Amniotic stem cell (primary cell): ENCODE measurements at regions not wholly inside any gene's neighbourhood (a gene's known extent, or its start where the extent isn't known, plus 50 kb on each side); places are given as distances from the start of the nearest gene placed in this dataset.

Source experiments
- DNase-seq: peaks from one replicate; lab custom pipeline; 2025; lab: John Stamatoyannopoulos, UW

- no peak for DNase-seq
Measured at GRCh38 chr13:106873810-106874209, 305.9 kb upstream of the ARGLU1 start.

DNA sequence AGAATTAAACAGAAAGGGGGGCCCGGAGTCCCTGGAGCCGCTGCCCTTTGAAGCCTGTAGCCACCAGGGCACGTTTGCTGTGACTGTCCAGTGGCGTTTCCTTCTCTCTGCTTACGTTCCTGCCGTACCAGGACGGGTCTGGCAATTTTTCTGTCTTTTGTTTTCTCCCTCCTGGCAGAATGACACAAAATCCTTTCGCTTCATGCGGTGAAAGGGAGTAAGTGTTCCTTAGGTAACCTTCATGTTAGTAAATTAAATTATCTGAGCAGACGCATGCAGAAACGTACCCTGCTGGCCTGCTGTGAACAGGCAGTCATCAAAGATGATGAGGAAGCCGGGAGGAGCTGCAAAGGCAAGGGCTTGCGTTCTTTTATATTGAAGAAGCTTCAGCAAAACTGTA, 299.3 kb upstream of the ARGLU1 start:
- DNase-seq = no peak

GRCh38 chr13:106865716-106866440, 297.9 kb upstream of the ARGLU1 start:
- DNase-seq = no peak

DNA sequence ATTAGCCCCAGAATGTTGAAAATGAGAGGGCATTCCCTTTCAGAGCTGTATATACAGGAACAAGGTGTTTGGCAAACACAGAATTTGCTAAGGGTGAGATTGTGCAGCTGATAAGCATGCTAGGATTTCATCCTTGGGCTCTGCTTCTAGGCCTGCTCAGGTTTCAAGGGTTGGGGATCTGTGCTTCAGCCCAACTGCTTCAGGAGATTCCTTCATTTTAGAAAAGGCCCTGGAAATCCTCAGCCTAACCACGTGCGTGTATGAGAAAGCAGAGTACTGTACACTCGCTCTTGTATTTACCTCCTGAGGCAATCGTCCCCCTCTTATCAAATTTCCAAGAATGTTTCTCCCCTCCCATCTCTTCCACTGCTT, 291.6 kb upstream of the ARGLU1 start:
- no peak for DNase-seq

- no peak for DNase-seq
Measured at GRCh38 chr13:106858903-106859532, 291.1 kb upstream of the ARGLU1 start.

- no peak for DNase-seq
Measured at GRCh38 chr13:106852436-106852835, 284.5 kb upstream of the ARGLU1 start.

- no peak for DNase-seq
Measured at GRCh38 chr13:106850973-106851650, 283.2 kb upstream of the ARGLU1 start.

DNA sequence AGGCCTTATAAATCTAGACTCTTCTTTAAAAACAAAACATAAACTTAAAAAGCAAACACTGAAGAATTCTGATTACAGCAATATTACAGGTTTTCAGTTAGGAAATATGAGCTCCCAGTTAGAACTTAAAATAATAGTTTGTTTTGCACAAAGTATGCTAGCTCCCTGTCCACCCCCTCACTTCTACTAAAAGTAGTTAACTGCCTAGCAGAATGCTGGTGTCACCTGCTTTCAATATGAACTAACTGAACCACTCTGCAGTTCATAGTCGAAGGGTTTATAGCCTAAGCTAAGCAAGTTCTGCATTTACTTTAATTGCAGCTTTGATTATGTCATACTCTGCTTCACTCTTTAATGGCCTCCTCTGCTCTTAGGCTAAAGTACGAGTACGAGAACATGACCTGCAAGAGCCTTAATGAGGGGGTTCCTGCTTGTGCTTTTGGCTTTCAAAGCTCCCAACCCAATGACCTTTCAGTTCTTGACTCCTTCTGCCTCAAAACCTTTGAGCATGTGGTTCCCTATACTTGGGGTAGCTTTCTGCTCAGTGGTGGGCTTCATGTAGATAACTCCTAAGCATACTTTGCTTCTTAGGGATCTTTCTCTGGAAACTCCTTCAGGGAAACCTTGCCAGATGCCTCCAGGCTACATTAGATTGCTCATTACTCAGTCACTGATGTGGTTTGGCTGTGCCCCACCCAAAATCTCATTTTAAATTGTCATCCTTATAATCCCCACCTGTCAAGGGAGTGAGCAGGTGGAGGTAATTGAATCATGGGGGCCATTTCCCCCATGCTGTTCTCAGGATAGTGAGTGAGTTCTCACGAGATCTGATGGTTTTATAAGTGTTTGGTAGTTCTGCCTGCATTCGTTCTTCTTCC, 278.9 kb upstream of the ARGLU1 start:
- no peak for DNase-seq

- no peak for DNase-seq
Measured at GRCh38 chr13:106836186-106836802, 268.4 kb upstream of the ARGLU1 start.

DNA sequence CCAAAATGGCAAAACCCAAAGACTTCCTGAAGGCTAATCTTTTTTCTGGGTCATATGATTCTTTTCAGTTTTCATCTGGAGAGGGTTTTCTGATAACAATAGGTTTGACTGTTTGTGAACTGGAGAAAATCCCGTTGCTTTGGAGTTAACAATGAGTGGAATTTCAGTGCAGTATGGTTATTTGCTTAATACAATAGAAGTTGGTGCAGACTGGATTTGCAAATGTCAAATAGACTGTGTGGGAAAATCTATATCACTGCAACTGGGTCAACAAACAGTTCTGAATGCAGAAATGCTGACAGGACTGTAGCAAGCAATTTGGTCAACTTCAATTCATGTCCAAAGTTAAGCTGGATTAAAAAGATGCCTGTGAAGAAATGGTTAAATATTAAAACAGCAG, 267.5 kb upstream of the ARGLU1 start:
- no peak for DNase-seq

DNA sequence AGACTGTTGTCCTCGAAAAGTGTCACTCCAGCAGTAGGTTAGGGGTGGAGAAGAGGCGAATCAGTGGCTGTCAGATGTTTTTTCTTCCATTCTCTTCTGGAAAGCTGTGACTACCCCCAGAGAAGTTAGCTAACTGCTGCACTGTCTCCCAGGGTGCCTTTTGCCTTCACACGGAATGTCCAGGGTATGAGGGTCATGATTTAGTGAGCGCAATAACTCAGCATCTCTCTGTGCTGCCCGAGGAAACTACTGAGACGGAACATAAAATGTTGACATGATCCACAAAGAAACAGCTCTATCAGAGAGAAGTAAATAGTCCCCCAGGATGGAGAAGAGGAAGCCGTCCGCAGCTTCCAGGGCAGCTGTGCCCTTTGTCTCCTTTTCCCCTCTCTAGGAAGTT, 254.0 kb upstream of the ARGLU1 start:
- no peak for DNase-seq

DNA sequence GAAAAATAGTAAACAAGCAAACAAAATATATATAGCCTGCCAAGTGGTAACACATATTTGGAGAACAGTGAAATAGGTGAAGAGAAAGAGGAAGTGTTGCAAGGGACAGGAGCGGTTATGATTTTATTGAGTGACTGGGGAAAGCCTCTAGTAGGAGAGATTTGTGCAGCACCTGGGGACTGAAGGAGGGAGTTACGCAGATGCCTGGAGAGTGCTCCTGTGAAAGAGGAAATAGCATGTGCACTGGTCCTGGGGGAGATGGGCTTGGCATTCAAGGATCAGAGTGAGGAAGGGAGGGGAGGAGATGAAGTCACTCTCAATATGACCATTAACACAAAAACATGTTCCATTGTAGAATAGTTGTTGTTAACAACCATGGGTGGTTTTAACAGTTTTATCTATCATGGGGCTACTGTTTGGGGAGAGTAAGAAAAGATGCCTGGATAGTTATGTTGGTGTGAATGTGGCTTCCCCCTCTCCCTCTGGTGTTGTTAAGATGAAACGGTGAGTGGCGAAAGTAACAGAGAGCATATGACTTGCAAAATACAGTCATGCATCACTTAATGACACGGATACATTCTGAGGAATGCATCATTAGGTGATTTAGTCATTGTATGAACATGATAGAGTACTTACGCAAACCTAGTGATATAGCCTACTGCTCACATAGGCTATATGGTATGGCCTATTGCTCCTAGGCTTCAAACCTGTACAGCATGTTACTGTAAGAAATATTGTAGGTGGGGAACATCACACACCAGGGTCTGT, 251.7 kb upstream of the ARGLU1 start:
- no peak for DNase-seq

- no peak for DNase-seq
Measured at GRCh38 chr13:106818971-106819370, 251.0 kb upstream of the ARGLU1 start.

GRCh38 chr13:106815545-106815944, 247.6 kb upstream of the ARGLU1 start:
- no peak for DNase-seq

DNA sequence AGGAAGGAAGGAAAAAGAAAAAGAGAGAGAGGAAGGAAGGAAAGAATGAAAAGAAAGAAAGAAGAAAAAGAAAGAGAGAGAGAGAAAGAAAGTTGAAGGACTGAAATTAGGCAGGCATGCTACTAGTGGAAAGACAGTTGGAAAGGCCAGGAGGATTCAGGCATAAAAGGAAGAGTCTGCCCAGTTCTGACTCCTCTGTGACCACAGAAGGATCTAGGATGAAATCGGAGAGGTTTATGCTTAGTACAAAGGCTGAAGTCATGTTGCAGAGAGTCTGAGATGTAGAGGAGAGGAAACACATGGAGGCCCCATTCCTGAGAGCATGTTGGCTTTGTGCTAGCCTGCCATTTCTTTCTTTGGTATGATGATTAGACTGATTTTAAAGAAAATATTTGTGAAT, 246.5 kb upstream of the ARGLU1 start:
- no peak for DNase-seq

GRCh38 chr13:106810069-106810468, 242.1 kb upstream of the ARGLU1 start:
- DNase-seq = no peak

GRCh38 chr13:106804991-106805390, 237.1 kb upstream of the ARGLU1 start:
- no peak for DNase-seq

- DNase-seq = no peak
Measured at GRCh38 chr13:106802917-106803316, 235.0 kb upstream of the ARGLU1 start.

DNA sequence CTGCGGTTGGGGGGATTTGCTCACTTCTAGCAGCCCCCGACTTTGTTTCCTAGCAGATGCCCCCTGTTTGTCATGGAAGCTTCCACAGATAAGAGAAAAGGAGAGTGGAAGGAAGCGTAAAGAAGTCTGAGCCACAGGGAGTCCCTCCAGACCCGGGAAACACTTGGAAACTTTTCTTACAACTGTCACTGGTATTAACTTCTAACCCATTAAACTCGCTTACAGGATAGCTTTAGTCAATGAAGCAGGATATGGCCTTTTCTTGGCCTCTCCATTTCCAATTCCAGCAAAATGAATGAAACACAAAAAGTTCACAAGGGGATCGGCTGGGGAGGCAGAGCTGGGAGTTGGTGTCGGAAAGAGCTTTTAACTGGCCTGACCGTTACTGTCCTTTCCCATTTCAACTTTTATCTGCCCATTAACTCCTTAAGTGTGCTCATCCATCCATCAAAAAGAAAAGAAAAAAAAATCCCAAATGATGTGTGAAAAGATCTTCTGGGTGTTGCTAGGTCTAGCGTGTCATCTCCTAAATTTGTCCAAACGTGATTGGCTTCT, 231.9 kb upstream of the ARGLU1 start:
- DNase-seq = no peak

DNA sequence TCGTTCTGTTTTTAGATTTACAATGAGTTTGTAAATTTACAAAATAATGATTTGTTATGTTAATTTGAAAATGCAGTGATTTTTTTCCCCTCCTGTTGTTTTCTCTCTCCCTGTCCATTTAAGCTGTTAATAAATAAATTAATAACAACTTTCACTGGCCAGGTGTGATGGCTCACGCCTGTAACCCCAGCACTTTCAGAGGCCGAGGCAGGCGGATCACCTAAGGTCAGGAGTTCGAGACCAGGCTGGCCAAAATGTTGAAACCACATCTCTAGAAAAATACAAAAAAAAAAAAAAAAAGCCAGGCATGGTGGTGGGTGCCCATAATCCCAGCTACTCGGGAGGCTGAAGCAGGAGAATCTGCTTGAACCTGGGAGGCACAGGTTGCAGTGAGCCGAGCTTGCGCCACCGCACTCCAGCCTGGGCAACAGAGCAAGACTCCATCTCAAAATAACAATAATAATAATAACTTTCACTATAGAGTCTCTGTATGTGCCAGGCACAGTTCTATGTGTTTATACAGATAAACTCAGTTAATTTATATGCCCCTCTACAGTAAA, 229.2 kb upstream of the ARGLU1 start:
- no peak for DNase-seq
